ENCODE measurements at regions not wholly inside any gene's neighbourhood (a gene's known extent, or its start where the extent isn't known, plus 50 kb on each side); places are given as distances from the start of the nearest gene placed in this dataset.

- TF ChIP-seq HEYL (CRISPR knock-in tag; IDR thresholded peaks at IDR 0.05) (no peak), TFCP2L1 (CRISPR knock-in tag; IDR thresholded peaks at IDR 0.05) (no peak)
Observed at GRCh38 chr4:28238876-28239275, 1378.2 kb downstream of the STIM2 start (continued).

GRCh38 chr4:28241021-28241420, 1380.4 kb downstream of the STIM2 start:
- Histone ChIP-seq H3K4me1 (no peaks in the 10 kb centered on the region), H3K4me2 (no peak overlapping the region), H3K27ac (no peak overlapping the region), H3K9me3 (no peaks in the 10 kb centered on the region), H3K4me3 (no peak overlapping the region)
- no peak for FAIRE-seq
- ChIA-PET CTCF (no interaction called here), POLR2A (no interaction called here)
- ATAC-seq: no peak
- DNase-seq (ENCODE audit: low read depth in 1 of 2, low spot score in 1 of 2): no peak
- WGBS (ENCODE audit: missing lambda C conversion rate): 39% methylated on average over 2 of the region's 2 CpGs
- TF ChIP-seq JUNB (IDR thresholded peaks at IDR 0.05): no peak
- TF ChIP-seq HES2 (IDR thresholded peaks at IDR 0.05): no peak
- no peak for TF ChIP-seq POLR2AphosphoS2 (conservative IDR thresholded peaks at IDR 0.05; ENCODE audit: low read length)
- no peak for TF ChIP-seq USF2 (IDR thresholded peaks at IDR 0.05)
- no peak for TF ChIP-seq HDAC2 (IDR thresholded peaks at IDR 0.05)

GRCh38 chr4:28247805-28248204, 1387.2 kb downstream of the STIM2 start:
- Histone ChIP-seq H3K4me3 (no peak overlapping the region), H3K9me3 (no peaks in the 10 kb centered on the region), H3K4me1 (0 out of 3 replicates have a peak, but pooled peaks cover 5% of the 10 kb centered on the region), H3K27ac (no peak overlapping the region), H3K4me2 (no peak overlapping the region)
- no peak for FAIRE-seq
- ChIA-PET POLR2A (no interaction called here), CTCF (no interaction called here)
- no peak for DNase-seq (ENCODE audit: low read depth in 1 of 2, low spot score in 1 of 2)
- no peak for TF ChIP-seq CTCF (IDR thresholded peaks at IDR 0.05)
- TF ChIP-seq HDAC2 (IDR thresholded peaks at IDR 0.05): no peak
- no peak for TF ChIP-seq RCOR1 (IDR thresholded peaks at IDR 0.05; ENCODE audit: low read depth, low read length)
- TF ChIP-seq CHD4 (IDR thresholded peaks at IDR 0.05; ENCODE audit: borderline replicate concordance): no peak
- no peak for TF ChIP-seq ZFP36 (IDR thresholded peaks at IDR 0.05; ENCODE audit: borderline replicate concordance, partially characterized antibody)
- TF ChIP-seq FOSB (CRISPR knock-in tag; IDR thresholded peaks at IDR 0.05): no peak
- no peak for TF ChIP-seq POLR2A (IDR thresholded peaks at IDR 0.05; ENCODE audit: low read length)
- no peak for TF ChIP-seq ESRRA (IDR thresholded peaks at IDR 0.05; ENCODE audit: borderline replicate concordance, low read length)
- no peak for TF ChIP-seq HES2 (IDR thresholded peaks at IDR 0.05)
- TF ChIP-seq NR3C1 (IDR thresholded peaks at IDR 0.05): no peak
- TF ChIP-seq CBX8 (IDR thresholded peaks at IDR 0.05): no peak
- WGBS (ENCODE audit: missing lambda C conversion rate): 72% methylated on average over 2 of the region's 2 CpGs
- no peak for ATAC-seq

- WGBS (ENCODE audit: missing lambda C conversion rate): 33% methylated on average over 4 of the region's 4 CpGs
- Histone ChIP-seq H3K27ac (no peak overlapping the region), H3K4me1 (0 out of 3 replicates have a peak, but pooled peaks cover 5% of the 10 kb centered on the region), H3K4me3 (no peak overlapping the region), H3K4me2 (no peak overlapping the region), H3K9me3 (no peaks in the 10 kb centered on the region)
- no peak for TF ChIP-seq POLR2AphosphoS2 (conservative IDR thresholded peaks at IDR 0.05; ENCODE audit: low read length)
- TF ChIP-seq JUNB (IDR thresholded peaks at IDR 0.05): no peak
- TF ChIP-seq PHF8 (IDR thresholded peaks at IDR 0.05; ENCODE audit: borderline replicate concordance, low read depth): no peak
- TF ChIP-seq BHLHE40 (IDR thresholded peaks at IDR 0.05; ENCODE audit: low read depth, low read length): no peak
- TF ChIP-seq RAD21 (conservative IDR thresholded peaks at IDR 0.05 in 1 of 2, IDR thresholded peaks at IDR 0.05 in 1 of 2): no peak
- no peak for TF ChIP-seq HDAC2 (IDR thresholded peaks at IDR 0.05)
- no peak for TF ChIP-seq HOXB13 (CRISPR knock-in tag; IDR thresholded peaks at IDR 0.05; ENCODE audit: low read depth)
- no peak for TF ChIP-seq TFCP2L1 (CRISPR knock-in tag; IDR thresholded peaks at IDR 0.05)
- TF ChIP-seq KDM5A (IDR thresholded peaks at IDR 0.05): no peak
- ChIA-PET CTCF (no interaction called here), POLR2A (no interaction called here)
- no peak for FAIRE-seq
- DNase-seq (ENCODE audit: low read depth in 1 of 2, low spot score in 1 of 2): no peak
- ATAC-seq: no peak
Observed at GRCh38 chr4:28248269-28248668, 1387.6 kb downstream of the STIM2 start.
